IMR-90 (cell line): ENCODE measurements at regions not wholly inside any gene's neighbourhood (a gene's known extent, or its start where the extent isn't known, plus 50 kb on each side); places are given as distances from the start of the nearest gene placed in this dataset.

ENCODE experiments used
- FOS ChIP-seq: fragments of 150-350 bp; IDR thresholded peaks from 2 replicates; pipeline ENCODE4 v1.6.1; 2016; ENCODE audit warnings: low read depth, low read length
- NFE2L2 ChIP-seq: fragments of 150-350 bp; IDR thresholded peaks from 2 replicates; pipeline ENCODE4 v1.6.1; 2016; ENCODE audit warnings: low read depth, mild to moderate bottlenecking, low read length
- POLR2A ChIP-seq: IDR thresholded peaks from 2 replicates; pipeline ENCODE4 v1.6.1; 2012; ENCODE audit warnings: mild to moderate bottlenecking, low read depth, low read length
- RAD21 ChIP-seq: IDR thresholded peaks from 2 replicates; pipeline ENCODE4 v1.6.1; 2012; ENCODE audit warnings: low read length, improper control_type of control experiment
- TF ChIP-seq, protein P1 (sequence below): conservative IDR thresholded peaks from 2 replicates; pipeline ENCODE4 v1.5.1; 2012; ENCODE audit warnings: mild to moderate bottlenecking, low read depth, low read length, improper control_type of control experiment
- TF ChIP-seq, protein P2 (sequence below): fragments of 150-350 bp; IDR thresholded peaks from 2 replicates; pipeline ENCODE4 v1.6.1; 2016; ENCODE audit warnings: low read depth, mild to moderate bottlenecking, low read length, moderate library complexity, borderline replicate concordance

DNA sequence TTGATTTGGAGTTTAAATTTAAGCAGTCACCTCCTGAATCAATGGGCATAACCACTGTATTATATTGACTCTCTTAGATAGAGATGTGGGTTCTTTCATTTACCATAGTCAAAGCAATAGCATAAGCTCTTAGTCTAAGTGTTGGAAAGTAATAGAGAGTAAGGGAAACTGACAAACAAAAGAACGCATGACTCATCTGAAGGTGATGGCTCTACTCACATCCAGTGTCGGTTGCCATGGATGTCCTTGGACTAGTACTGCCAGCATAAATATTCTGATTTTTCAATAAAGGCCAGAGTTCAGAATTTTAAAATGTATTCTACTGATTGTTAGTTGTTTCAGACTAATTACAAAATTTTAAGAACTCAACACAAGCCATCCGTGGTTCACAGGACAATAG, 444.9 kb upstream of the DDI1 start:
- TF ChIP-seq, protein P1, sequence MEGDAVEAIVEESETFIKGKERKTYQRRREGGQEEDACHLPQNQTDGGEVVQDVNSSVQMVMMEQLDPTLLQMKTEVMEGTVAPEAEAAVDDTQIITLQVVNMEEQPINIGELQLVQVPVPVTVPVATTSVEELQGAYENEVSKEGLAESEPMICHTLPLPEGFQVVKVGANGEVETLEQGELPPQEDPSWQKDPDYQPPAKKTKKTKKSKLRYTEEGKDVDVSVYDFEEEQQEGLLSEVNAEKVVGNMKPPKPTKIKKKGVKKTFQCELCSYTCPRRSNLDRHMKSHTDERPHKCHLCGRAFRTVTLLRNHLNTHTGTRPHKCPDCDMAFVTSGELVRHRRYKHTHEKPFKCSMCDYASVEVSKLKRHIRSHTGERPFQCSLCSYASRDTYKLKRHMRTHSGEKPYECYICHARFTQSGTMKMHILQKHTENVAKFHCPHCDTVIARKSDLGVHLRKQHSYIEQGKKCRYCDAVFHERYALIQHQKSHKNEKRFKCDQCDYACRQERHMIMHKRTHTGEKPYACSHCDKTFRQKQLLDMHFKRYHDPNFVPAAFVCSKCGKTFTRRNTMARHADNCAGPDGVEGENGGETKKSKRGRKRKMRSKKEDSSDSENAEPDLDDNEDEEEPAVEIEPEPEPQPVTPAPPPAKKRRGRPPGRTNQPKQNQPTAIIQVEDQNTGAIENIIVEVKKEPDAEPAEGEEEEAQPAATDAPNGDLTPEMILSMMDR, result no peak
- no peak for TF ChIP-seq POLR2A
- no peak for TF ChIP-seq RAD21
- no peak for TF ChIP-seq NFE2L2
- no peak for TF ChIP-seq FOS
- TF ChIP-seq, protein P2, sequence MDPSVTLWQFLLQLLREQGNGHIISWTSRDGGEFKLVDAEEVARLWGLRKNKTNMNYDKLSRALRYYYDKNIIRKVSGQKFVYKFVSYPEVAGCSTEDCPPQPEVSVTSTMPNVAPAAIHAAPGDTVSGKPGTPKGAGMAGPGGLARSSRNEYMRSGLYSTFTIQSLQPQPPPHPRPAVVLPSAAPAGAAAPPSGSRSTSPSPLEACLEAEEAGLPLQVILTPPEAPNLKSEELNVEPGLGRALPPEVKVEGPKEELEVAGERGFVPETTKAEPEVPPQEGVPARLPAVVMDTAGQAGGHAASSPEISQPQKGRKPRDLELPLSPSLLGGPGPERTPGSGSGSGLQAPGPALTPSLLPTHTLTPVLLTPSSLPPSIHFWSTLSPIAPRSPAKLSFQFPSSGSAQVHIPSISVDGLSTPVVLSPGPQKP, result no peak
